GM21576 (cell line): ENCODE measurements at regions not wholly inside any gene's neighbourhood (a gene's known extent, or its start where the extent isn't known, plus 50 kb on each side); places are given as distances from the start of the nearest gene placed in this dataset.

Experiments
- ATAC-seq: cut with Tn5 transposase; IDR thresholded peaks from one replicate; pipeline ENCODE4 v1.9.1; 2021; ENCODE audit warnings: mild to moderate bottlenecking, moderate library complexity; ENCODE audit not compliant: unreplicated experiment

GRCh38 chr1:34650090-34650489 is 104.8 kb upstream of the GJB5 start:
- ATAC-seq, result no peak

DNA sequence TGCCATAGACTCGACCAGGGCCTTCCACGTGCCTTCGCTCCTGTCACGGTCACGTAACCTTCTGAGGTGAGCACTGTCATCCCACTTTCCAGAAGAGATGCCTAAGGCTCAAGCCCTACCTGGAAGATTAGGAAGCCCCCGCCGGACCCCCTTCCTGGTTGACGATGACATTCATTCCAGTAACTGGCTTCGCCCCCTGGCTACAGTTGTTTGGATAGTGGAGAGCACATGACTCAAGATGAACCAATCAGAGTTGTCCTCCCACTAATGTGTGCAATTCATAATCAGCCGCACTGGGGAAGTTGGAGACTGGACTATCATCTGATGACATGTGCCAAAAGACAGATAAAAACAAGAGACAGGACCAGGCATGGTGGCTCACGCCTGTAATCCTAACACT is 104.0 kb upstream of the GJB5 start:
- no peak for ATAC-seq

DNA sequence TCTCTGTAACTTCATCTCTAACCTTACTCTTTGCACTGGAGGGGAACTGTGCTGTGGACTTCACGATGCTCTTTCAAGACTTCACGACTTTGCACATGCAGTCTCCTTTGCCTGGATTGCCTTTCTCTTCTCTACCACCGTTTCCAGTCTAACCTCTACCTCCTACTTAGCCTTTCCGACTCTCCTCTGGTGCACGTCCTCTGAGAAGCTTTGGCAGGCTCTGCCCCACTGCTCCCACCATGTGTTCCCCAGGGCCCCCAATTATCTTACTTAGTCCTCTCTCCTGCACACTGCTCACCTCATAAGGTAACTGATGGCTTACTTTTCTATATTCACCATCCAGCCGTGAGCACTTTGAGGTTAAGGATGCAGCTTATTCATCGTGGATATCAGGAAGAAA is 101.7 kb upstream of the GJB5 start:
- ATAC-seq, result no peak

DNA sequence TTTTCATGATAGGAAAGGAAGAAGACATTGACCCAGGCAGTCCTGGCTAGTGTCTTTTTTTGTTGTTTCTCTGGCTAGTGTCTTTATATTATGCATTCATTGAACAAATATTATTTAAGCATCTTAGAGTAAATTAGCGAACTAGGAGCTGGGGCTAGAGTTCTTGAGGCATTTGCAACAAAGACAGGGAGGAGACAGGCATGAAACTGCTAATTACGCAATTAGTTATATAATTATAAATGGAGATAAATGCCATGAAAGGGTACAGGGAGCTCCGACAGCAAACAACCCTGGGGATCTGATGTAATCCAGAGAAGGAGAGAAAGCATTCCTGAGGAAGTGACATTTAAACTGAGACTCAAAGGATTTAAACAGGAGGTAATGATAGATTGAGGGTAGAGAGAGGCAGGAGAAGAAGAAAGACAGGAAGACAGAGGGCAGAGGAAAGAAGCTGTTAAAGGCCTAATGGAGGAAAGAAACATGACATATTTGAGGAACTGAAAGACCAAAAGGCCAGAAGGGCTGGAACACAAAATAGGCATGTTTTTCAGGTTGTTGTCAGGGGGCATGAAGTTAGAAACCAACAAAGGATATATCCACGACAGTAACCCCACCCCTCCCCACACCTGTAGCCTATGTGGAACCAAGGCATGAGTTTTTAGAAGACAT is 99.5 kb upstream of the GJB5 start:
- ATAC-seq, result no peak

- no peak for ATAC-seq
Observed at GRCh38 chr1:34655875-34656240, 99.0 kb upstream of the GJB5 start.

GRCh38 chr1:34656299-34656698 is 98.5 kb upstream of the GJB5 start:
- ATAC-seq, result no peak

DNA sequence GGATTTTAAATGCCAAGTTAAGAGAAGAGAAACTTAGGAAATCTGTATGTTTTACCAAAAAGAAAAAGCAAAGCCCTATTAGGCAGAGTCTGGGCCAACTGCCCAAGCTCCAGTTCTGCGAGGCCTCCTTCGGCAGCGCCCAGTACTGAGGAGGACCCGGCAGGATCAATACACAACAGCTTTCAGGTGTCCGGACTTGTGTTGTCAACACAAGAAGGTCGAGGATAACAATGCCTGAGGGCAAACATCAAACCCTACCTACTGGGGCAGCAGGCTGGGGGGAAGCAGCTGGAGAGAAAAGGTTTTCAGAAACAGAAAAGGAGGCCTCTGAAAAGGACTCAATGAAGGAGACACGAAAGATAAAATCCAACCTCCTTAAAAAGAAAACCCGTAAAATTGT is 98.1 kb upstream of the GJB5 start:
- ATAC-seq, result no peak

DNA sequence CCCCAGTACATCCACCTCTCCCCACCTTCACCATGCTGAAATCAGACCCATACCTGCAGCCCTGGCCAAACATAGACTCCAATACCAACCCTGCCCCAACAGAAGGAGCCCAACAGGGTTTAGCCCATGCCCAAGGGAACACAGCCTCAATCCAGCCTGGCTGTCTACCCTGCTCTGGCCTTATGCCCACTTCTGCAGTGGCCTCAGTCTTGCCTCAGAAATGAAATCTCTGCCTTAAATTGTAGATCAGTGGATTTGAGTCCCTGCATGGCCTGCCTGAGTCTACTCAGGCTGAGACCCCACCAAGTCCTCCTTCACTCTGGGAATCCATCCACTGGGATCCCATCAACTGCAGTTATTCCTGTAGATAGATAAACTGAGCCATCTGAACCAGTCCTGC is 97.6 kb upstream of the GJB5 start:
- no peak for ATAC-seq

GRCh38 chr1:34657849-34658248 is 97.0 kb upstream of the GJB5 start:
- ATAC-seq, result no peak

GRCh38 chr1:34663031-34663430 is 91.8 kb upstream of the GJB5 start:
- no peak for ATAC-seq

GRCh38 chr1:34668063-34668462 is 86.8 kb upstream of the GJB5 start:
- ATAC-seq, result no peak

GRCh38 chr1:34670982-34671381 is 83.9 kb upstream of the GJB5 start:
- ATAC-seq, result no peak

- ATAC-seq, result no peak
Observed at GRCh38 chr1:34671887-34672286, 83.0 kb upstream of the GJB5 start.

- ATAC-seq, result no peak
Observed at GRCh38 chr1:34681480-34682451, 73.1 kb upstream of the GJB5 start.

DNA sequence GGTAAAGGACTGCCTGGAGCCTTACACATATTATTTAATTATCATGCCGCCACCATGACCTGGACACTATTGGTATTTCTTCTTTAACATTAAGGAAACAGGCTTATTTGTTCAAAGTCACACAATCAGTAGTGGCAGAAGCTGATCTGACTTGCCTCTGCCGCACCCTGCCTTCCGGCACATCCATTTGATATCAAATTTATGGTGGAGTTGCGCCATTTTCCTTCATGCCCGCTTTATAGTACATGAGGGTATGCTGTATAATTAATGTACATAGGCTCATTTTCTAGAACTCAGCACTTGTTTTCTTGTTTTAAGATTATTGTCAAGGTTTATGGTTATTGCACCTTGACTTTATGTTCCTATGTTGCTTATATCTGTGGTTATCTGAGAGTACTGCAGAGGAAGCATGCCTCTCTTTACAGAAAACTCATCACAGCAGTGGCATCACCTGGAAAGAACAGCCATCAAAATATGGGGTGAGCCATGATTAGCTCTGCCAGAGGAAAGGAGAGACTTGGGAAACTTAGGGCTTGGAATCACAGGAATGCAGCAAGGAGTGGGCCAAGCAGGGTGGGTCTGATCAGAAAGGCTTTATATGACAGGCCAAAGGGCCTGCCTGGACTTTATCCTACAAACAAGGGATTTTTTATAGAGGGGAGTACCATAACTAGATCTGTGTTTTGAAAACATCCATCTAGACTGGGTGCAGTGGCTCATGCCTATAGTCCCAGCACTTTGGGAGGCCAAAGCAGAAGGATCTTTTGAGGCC is 72.2 kb upstream of the GJB5 start:
- no peak for ATAC-seq

- ATAC-seq, result no peak
Observed at GRCh38 chr1:34683616-34684015, 71.2 kb upstream of the GJB5 start.

DNA sequence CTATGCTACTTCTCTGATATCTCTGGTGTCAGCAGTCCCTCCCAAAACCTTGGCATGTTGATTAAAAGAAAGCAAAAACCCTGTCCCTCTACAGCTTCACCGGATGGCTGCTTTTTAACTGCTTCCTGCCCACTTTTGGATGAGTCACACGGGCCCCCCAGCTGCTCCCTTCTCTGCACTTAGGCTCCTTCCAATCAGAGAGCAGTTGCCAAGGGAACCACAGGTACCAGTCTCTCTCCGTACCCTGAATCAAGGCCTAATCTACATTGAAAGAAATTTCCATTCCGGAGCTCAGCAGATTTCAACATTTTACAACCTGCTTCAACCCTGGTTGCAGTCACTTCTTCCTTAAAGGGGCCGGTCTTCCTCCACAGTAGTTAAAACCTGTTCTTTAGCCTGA is 70.6 kb upstream of the GJB5 start:
- no peak for ATAC-seq

DNA sequence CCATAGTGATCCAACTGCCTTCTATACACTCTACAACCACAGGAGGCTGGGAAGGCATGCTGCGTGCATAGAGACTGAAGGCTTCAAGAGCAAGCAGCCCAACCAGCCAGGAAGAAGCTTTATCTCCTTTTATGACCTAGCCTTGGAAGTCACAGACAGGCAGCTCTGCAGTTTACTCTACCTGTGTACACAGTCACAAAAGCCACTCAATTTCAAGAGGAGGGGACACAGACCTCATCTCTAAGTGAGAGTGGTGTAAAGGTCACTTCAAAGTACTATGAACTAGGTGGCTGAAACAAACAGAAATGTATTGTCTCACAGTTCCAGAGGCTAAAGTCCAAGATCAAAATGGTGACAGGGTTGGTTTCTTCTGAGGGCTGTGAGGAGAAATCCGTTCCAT is 69.6 kb upstream of the GJB5 start:
- no peak for ATAC-seq

- ATAC-seq, result no peak
Observed at GRCh38 chr1:34686531-34686930, 68.3 kb upstream of the GJB5 start.

DNA sequence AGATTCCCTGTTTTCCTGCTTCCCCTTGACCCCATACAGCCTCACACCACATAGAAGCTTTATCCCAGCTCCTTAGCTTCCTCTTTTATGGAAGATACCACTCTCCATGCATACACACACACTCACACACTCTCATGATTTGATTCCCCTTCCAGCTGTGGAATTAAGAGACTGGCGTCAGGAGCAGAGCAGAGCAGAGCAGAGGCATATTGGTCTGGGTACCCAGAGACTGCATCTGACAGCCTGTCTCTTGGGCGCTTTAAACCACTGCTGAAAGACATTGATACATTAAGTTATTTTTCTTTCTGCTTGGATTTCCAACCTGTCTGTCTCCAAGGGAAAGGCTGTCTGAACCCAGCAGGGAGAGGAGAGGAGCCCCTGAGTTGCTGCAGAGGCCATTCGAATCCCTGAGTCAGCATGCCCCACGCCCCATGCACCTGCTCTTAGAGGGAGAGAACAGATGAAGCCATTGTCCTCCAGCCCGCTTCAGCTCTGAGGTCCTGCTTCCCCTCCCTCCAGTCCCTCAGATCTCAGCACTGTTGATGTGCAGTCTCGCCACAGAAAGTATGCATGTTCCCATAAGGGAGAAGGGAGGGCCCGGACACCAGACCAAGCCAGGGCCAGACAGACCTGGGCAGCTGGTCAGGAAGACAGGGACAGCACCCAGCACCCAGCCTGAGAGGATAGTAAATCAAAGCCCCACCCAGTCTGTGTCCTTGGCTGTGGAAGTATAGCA is 66.7 kb upstream of the GJB5 start:
- no peak for ATAC-seq

GRCh38 chr1:34690269-34690668 is 64.6 kb upstream of the GJB5 start:
- no peak for ATAC-seq
